ENCODE measurements at regions not wholly inside any gene's neighbourhood (a gene's known extent, or its start where the extent isn't known, plus 50 kb on each side); places are given as distances from the start of the nearest gene placed in this dataset.
"Not testable (repeated sequence)": the region's sequence is repeated elsewhere in the genome, so short reads cannot be mapped to it uniquely, and the experiment has no call there.

GRCh38 chr3:127435299-127435698 is 147.5 kb upstream of the PRR20G start:
- DNase-seq, result not testable (repeated sequence)

- DNase-seq, result no peak
Observed at GRCh38 chr3:127431066-127431465, 143.2 kb upstream of the PRR20G start.

GRCh38 chr3:127428344-127428997 is 140.6 kb upstream of the PRR20G start:
- no peak for DNase-seq

- no peak for DNase-seq
Observed at GRCh38 chr3:127427666-127428065, 139.8 kb upstream of the PRR20G start.

GRCh38 chr3:127427156-127427555 is 139.3 kb upstream of the PRR20G start:
- no peak for DNase-seq

GRCh38 chr3:127426444-127427153 is 138.8 kb upstream of the PRR20G start:
- no peak for DNase-seq

GRCh38 chr3:127425505-127426443 is 137.9 kb upstream of the PRR20G start:
- DNase-seq, result no peak

- no peak for DNase-seq
Observed at GRCh38 chr3:127424766-127425504, 137.1 kb upstream of the PRR20G start.

GRCh38 chr3:127423856-127424765 is 136.3 kb upstream of the PRR20G start:
- no peak for DNase-seq

- no peak for DNase-seq
Observed at GRCh38 chr3:127422663-127423375, 135.0 kb upstream of the PRR20G start.

- DNase-seq, result no peak
Observed at GRCh38 chr3:127421943-127422662, 134.3 kb upstream of the PRR20G start.

GRCh38 chr3:127420829-127421228 is 133.0 kb upstream of the PRR20G start:
- DNase-seq, result no peak

GRCh38 chr3:127419641-127420553 is 132.1 kb upstream of the PRR20G start:
- no peak for DNase-seq

GRCh38 chr3:127419182-127419581 is 131.3 kb upstream of the PRR20G start:
- no peak for DNase-seq

- DNase-seq, result no peak
Observed at GRCh38 chr3:127418560-127419147, 130.8 kb upstream of the PRR20G start.

- DNase-seq, result no peak
Observed at GRCh38 chr3:127417709-127418559, 130.1 kb upstream of the PRR20G start.

- no peak for DNase-seq
Observed at GRCh38 chr3:127413871-127414270, 126.0 kb upstream of the PRR20G start.

GRCh38 chr3:127413318-127413673 is 125.5 kb upstream of the PRR20G start:
- no peak for DNase-seq

All from activated CD4-positive, alpha-beta T cell treated with anti-CD3 and anti-CD28 coated beads, Interleukin-2, amount 50 U/mL, for 16 hours (primary cell).